HG02763 (cell line): ENCODE measurements at regions not wholly inside any gene's neighbourhood (a gene's known extent, or its start where the extent isn't known, plus 50 kb on each side); places are given as distances from the start of the nearest gene placed in this dataset.

Source experiments
- ATAC-seq: cut with Tn5 transposase; IDR thresholded peaks from one replicate; pipeline ENCODE4 v1.9.1; 2021; ENCODE audit warnings: mild to moderate bottlenecking, moderate library complexity; ENCODE audit not compliant: unreplicated experiment

GRCh38 chr10:130806426-130806825 is 505.1 kb downstream of the TCERG1L start:
- no peak for ATAC-seq

- ATAC-seq: no peak
Observed at GRCh38 chr10:130807096-130807495, 504.4 kb downstream of the TCERG1L start.

GRCh38 chr10:130807721-130808120 is 503.8 kb downstream of the TCERG1L start:
- ATAC-seq: no peak

- no peak for ATAC-seq
Observed at GRCh38 chr10:130808243-130808642, 503.3 kb downstream of the TCERG1L start.

- ATAC-seq: no peak
Observed at GRCh38 chr10:130808686-130809085, 502.8 kb downstream of the TCERG1L start.

GRCh38 chr10:130809181-130809580 is 502.3 kb downstream of the TCERG1L start:
- no peak for ATAC-seq

GRCh38 chr10:130809761-130810515 is 501.6 kb downstream of the TCERG1L start:
- no peak for ATAC-seq

GRCh38 chr10:130810856-130811255 is 500.7 kb downstream of the TCERG1L start:
- no peak for ATAC-seq

GRCh38 chr10:130812381-130813148 is 499.0 kb downstream of the TCERG1L start:
- no peak for ATAC-seq

GRCh38 chr10:130814610-130815009 is 496.9 kb downstream of the TCERG1L start:
- ATAC-seq: no peak

- ATAC-seq: no peak
Observed at GRCh38 chr10:130816116-130816901, 495.2 kb downstream of the TCERG1L start.

GRCh38 chr10:130817046-130817624 is 494.4 kb downstream of the TCERG1L start:
- ATAC-seq: no peak

GRCh38 chr10:130817674-130818073 is 493.8 kb downstream of the TCERG1L start:
- no peak for ATAC-seq

- no peak for ATAC-seq
Observed at GRCh38 chr10:130820880-130821482, 490.5 kb downstream of the TCERG1L start.

- ATAC-seq: no peak
Observed at GRCh38 chr10:130824230-130825014, 487.1 kb downstream of the TCERG1L start.

- no peak for ATAC-seq
Observed at GRCh38 chr10:130833596-130833995, 477.9 kb downstream of the TCERG1L start.

- ATAC-seq: no peak
Observed at GRCh38 chr10:130834170-130834569, 477.4 kb downstream of the TCERG1L start.

GRCh38 chr10:130834573-130834972 is 476.9 kb downstream of the TCERG1L start:
- ATAC-seq: no peak

- ATAC-seq: no peak
Observed at GRCh38 chr10:130835068-130835467, 476.5 kb downstream of the TCERG1L start.

- no peak for ATAC-seq
Observed at GRCh38 chr10:130836344-130836743, 475.2 kb downstream of the TCERG1L start.
